Right lobe of liver (tissue), 4 donors: ENCODE measurements at regions not wholly inside any gene's neighbourhood (a gene's known extent, or its start where the extent isn't known, plus 50 kb on each side); places are given as distances from the start of the nearest gene placed in this dataset.

ENCODE experiments used
- POLR2A ChIP-seq: fragments of 450-650 bp; IDR thresholded peaks from one replicate; pipeline ENCODE4 v1.6.1; 2017; ENCODE audit warnings: antibody characterized with exemption, mild to moderate bottlenecking
- TF ChIP-seq, protein P1 (sequence below), 4 donors: fragments of 200-600 bp in 3 of 4; fragments of 450-650 bp in 1 of 4; IDR thresholded peaks; one replicate each; pipeline versions ENCODE4 v1.5.1 to v1.8.0; 2016 to 2022; ENCODE audit warnings: antibody characterized with exemption in 4 of 4, mild to moderate bottlenecking in 2 of 4
- donor health status: DM: no; HTN: no; CAD: no.
- donor health status: DM: no; HTN: no; CAD: no.
- donor health status: DM: no; HTN: yes; CAD: no.

DNA sequence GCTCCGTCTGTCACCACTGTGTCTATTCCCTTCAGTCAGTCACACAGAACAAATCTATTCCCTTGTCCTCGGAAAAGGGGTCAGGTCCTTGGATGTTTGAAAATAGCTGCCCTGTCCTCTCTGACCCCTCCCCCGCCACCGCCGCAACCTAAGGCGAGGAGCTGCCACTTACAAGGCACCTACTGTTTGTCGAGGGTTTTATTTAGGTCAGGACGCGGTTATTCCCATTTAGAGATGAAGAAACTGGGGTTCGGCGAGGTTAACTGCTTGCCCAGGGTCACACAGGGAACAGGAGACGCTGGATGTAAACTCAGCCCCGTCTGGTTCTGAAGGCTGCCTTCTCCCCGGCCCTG is 1468.1 kb downstream of the BRD1 start:
- TF ChIP-seq, protein P1, sequence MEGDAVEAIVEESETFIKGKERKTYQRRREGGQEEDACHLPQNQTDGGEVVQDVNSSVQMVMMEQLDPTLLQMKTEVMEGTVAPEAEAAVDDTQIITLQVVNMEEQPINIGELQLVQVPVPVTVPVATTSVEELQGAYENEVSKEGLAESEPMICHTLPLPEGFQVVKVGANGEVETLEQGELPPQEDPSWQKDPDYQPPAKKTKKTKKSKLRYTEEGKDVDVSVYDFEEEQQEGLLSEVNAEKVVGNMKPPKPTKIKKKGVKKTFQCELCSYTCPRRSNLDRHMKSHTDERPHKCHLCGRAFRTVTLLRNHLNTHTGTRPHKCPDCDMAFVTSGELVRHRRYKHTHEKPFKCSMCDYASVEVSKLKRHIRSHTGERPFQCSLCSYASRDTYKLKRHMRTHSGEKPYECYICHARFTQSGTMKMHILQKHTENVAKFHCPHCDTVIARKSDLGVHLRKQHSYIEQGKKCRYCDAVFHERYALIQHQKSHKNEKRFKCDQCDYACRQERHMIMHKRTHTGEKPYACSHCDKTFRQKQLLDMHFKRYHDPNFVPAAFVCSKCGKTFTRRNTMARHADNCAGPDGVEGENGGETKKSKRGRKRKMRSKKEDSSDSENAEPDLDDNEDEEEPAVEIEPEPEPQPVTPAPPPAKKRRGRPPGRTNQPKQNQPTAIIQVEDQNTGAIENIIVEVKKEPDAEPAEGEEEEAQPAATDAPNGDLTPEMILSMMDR (IDR thresholded peaks at IDR 0.05): no peak
- no peak for TF ChIP-seq POLR2A
